ENCODE measurements at regions not wholly inside any gene's neighbourhood (a gene's known extent, or its start where the extent isn't known, plus 50 kb on each side); places are given as distances from the start of the nearest gene placed in this dataset.

DNA sequence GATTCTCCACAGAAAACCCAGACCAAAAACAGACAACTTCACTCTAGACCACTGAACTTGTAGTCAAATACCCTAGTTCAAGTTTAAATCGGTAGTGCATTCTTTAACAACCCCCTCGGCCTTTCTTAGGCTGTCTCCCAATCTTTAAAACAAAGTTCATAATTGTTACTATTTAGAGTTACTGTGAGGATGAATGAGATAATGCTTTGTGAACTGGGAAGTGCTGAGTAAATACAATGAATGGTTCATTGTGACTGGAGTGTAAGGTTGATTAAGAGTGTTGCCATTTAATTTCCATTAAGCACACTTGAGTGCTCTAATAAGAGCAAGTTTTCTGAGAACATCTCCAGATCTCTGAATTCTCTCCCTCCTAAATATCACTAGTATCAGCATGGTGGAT lies 228.8 kb upstream of the PIK3R1 start:
- TF ChIP-seq POLR2A (IDR thresholded peaks at IDR 0.05) (no peak), POLR2AphosphoS5 (IDR thresholded peaks at IDR 0.05) (no peak)
- TF ChIP-seq, protein P1, sequence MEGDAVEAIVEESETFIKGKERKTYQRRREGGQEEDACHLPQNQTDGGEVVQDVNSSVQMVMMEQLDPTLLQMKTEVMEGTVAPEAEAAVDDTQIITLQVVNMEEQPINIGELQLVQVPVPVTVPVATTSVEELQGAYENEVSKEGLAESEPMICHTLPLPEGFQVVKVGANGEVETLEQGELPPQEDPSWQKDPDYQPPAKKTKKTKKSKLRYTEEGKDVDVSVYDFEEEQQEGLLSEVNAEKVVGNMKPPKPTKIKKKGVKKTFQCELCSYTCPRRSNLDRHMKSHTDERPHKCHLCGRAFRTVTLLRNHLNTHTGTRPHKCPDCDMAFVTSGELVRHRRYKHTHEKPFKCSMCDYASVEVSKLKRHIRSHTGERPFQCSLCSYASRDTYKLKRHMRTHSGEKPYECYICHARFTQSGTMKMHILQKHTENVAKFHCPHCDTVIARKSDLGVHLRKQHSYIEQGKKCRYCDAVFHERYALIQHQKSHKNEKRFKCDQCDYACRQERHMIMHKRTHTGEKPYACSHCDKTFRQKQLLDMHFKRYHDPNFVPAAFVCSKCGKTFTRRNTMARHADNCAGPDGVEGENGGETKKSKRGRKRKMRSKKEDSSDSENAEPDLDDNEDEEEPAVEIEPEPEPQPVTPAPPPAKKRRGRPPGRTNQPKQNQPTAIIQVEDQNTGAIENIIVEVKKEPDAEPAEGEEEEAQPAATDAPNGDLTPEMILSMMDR (IDR thresholded peaks at IDR 0.05), result no peak
